Neural progenitor cell (in vitro differentiated cells): ENCODE measurements at regions not wholly inside any gene's neighbourhood (a gene's known extent, or its start where the extent isn't known, plus 50 kb on each side); places are given as distances from the start of the nearest gene placed in this dataset.

ENCODE experiments used
- DNase-seq: peaks from one replicate; pipeline ENCODE4 v3.0.0-alpha.2; 2016; ENCODE audit warnings: low spot score
- H2AFZ ChIP-seq: fragments of 200-600 bp; sonication (generic); replicated peaks from 2 replicates; pipeline ENCODE4 v1.6.1; 2016; ENCODE audit warnings: antibody characterized with exemption
- H3F3A ChIP-seq: fragments of 200-600 bp; sonication (generic); 2 replicates; pipeline ENCODE4 v1.6.1; 2016; ENCODE audit warnings: antibody characterized with exemption, low read depth
- H3K27ac ChIP-seq: fragments of 200-600 bp; sonication (generic); 2 replicates; pipeline ENCODE4 v1.5.1; 2016; ENCODE audit warnings: mild to moderate bottlenecking
- H3K27me3 ChIP-seq: fragments of 200-600 bp; sonication (generic); 2 replicates; pipeline ENCODE4 v1.6.1; 2016; ENCODE audit warnings: mild to moderate bottlenecking, moderate library complexity
- H3K36me3 ChIP-seq: fragments of 200-600 bp; sonication (generic); 2 replicates; pipeline ENCODE4 v1.5.1; 2016
- H3K4me1 ChIP-seq: fragments of 200-600 bp; sonication (generic); 2 replicates; pipeline ENCODE4 v1.6.1; 2016; ENCODE audit warnings: mixed run types
- H3K4me2 ChIP-seq: fragments of 200-600 bp; sonication (generic); 2 replicates; pipeline ENCODE4 v1.6.1; 2016
- H3K4me3 ChIP-seq: fragments of 200-600 bp; sonication (generic); 2 replicates; pipeline ENCODE4 v1.5.1; 2016
- H3K79me2 ChIP-seq: fragments of 200-600 bp; sonication (generic); 2 replicates; pipeline ENCODE4 v1.6.1; 2016; ENCODE audit warnings: low read depth
- H3K9ac ChIP-seq: fragments of 200-600 bp; sonication (generic); 2 replicates; pipeline ENCODE4 v1.6.1; 2016
- H3K9me3 ChIP-seq: fragments of 200-600 bp; sonication (generic); 2 replicates; pipeline ENCODE4 v1.5.1; 2016; ENCODE audit warnings: low read depth
- H4K20me1 ChIP-seq: fragments of 200-600 bp; sonication (generic); 2 replicates; pipeline ENCODE4 v1.6.1; 2016; ENCODE audit warnings: low read depth
- H3K27ac Mint-ChIP-seq: 3 replicates; pipeline ENCODE4 v1.8.0; 2021; ENCODE audit warnings: mixed read lengths
- H3K27me3 Mint-ChIP-seq: 2 replicates; pipeline ENCODE4 v1.8.0; 2022; ENCODE audit warnings: low read depth, mild to moderate bottlenecking, inconsistent platforms, moderate library complexity, mixed read lengths; ENCODE audit not compliant: insufficient read depth
- H3K36me3 Mint-ChIP-seq: 3 replicates; pipeline ENCODE4 v1.8.0; 2021; ENCODE audit warnings: mixed read lengths
- H3K4me1 Mint-ChIP-seq: 3 replicates; pipeline ENCODE4 v1.8.0; 2021; ENCODE audit warnings: mixed read lengths
- H3K4me3 Mint-ChIP-seq: 3 replicates; pipeline ENCODE4 v1.8.0; 2021; ENCODE audit warnings: mild to moderate bottlenecking, moderate library complexity, mixed read lengths
- H3K9me3 Mint-ChIP-seq: 3 replicates; pipeline ENCODE4 v1.8.0; 2020; ENCODE audit warnings: mixed read lengths
- EZH2 ChIP-seq: fragments of 200-600 bp; sonication (generic); IDR thresholded peaks from 2 replicates; pipeline ENCODE4 v1.6.1; 2017; ENCODE audit warnings: antibody characterized with exemption, mild to moderate bottlenecking, moderate library complexity
- EZH2phosphoT487 ChIP-seq: fragments of 200-600 bp; sonication (generic); IDR thresholded peaks from 2 replicates; pipeline ENCODE4 v1.6.1; 2017; ENCODE audit warnings: antibody characterized with exemption
- TF ChIP-seq, protein P1 (sequence below): fragments of 200-600 bp; sonication (generic); IDR thresholded peaks from 2 replicates; pipeline ENCODE4 v1.5.1; 2017; ENCODE audit warnings: antibody characterized with exemption, mild to moderate bottlenecking

DNA sequence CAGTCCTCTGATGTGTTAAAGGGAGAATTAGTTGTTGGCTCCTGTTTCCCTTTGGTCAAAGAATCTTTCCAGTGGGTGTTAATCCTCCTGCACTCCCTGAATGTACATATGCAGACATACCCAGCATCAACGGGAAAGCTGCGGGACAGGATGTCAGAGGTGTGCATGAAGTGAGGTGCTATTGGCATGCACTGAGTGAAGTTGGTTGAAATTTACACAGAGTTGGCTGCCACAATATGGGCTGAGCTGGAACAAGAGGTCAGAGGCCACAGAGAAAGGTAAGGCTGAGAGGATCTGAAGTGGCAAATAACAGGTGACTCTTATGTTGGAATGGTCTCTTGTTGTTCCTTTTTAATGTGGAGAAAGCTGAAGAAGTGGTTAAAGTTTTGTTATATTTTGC is 82.7 kb upstream of the AKIRIN2 start:
- TF ChIP-seq EZH2phosphoT487, result no peak
- no peak for TF ChIP-seq EZH2
- TF ChIP-seq, protein P1, sequence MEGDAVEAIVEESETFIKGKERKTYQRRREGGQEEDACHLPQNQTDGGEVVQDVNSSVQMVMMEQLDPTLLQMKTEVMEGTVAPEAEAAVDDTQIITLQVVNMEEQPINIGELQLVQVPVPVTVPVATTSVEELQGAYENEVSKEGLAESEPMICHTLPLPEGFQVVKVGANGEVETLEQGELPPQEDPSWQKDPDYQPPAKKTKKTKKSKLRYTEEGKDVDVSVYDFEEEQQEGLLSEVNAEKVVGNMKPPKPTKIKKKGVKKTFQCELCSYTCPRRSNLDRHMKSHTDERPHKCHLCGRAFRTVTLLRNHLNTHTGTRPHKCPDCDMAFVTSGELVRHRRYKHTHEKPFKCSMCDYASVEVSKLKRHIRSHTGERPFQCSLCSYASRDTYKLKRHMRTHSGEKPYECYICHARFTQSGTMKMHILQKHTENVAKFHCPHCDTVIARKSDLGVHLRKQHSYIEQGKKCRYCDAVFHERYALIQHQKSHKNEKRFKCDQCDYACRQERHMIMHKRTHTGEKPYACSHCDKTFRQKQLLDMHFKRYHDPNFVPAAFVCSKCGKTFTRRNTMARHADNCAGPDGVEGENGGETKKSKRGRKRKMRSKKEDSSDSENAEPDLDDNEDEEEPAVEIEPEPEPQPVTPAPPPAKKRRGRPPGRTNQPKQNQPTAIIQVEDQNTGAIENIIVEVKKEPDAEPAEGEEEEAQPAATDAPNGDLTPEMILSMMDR, result no peak
- peaks cover 20% of the 10 kb centered on the region for H3K4me1 Mint-ChIP-seq
- Histone ChIP-seq H3K4me2 (no peak overlapping the region), H4K20me1 (no peaks in the 10 kb centered on the region), H3K79me2 (no peaks in the 10 kb centered on the region), H3K9me3 (no peaks in the 10 kb centered on the region), H3K4me1 (peaks cover 14% of the 10 kb centered on the region), H3K9ac (no peak overlapping the region), H3K4me3 (no peak overlapping the region), H3K36me3 (no peaks in the 10 kb centered on the region), H2AFZ (no peak overlapping the region), H3K27ac (no peak overlapping the region), H3F3A (no peaks in the 10 kb centered on the region), H3K27me3 (no peaks in the 10 kb centered on the region)
- no peaks in the 10 kb centered on the region for H3K36me3 Mint-ChIP-seq
- H3K27ac Mint-ChIP-seq, result no peak overlapping the region
- H3K4me3 Mint-ChIP-seq, result no peak overlapping the region
- DNase-seq, result no peak
- H3K9me3 Mint-ChIP-seq, result peaks cover 5% of the 10 kb centered on the region
- peaks cover 2% of the 10 kb centered on the region for H3K27me3 Mint-ChIP-seq

DNA sequence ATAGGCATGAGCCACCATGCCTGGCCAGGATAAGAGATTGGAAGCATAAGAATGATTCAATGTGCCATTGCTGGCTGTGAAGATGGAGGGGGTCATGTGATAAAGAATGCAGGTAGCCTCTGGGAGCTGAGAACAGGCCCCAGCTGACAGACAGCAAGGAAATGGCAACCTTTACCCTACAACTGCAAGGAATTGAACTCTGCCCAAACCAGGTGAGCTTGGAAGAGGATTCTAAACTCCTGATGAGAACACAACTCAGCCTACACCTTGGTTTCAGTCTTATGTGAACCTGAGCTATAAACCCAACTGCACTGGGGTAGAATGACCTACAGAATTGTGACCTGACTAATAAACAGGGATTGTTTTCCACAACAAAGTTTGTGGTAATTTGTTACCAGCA is 82.0 kb upstream of the AKIRIN2 start:
- no peaks in the 10 kb centered on the region for H3K9me3 ChIP-seq
- Mint-ChIP-seq H3K27me3 (peaks cover 2% of the 10 kb centered on the region), H3K9me3 (peaks cover 5% of the 10 kb centered on the region), H3K4me3 (no peak overlapping the region), H3K36me3 (no peaks in the 10 kb centered on the region), H3K27ac (no peak overlapping the region), H3K4me1 (peaks cover 14% of the 10 kb centered on the region)
- H3K4me3 ChIP-seq, result no peak overlapping the region
- no peaks in the 10 kb centered on the region for H3F3A ChIP-seq
- H4K20me1 ChIP-seq, result no peaks in the 10 kb centered on the region
- H2AFZ ChIP-seq, result no peak overlapping the region
- no peak overlapping the region for H3K4me2 ChIP-seq
- DNase-seq, result no peak
- no peaks in the 10 kb centered on the region for H3K27me3 ChIP-seq
- TF ChIP-seq EZH2phosphoT487, result no peak
- H3K9ac ChIP-seq, result no peak overlapping the region
- H3K79me2 ChIP-seq, result no peaks in the 10 kb centered on the region
- peaks cover 7% of the 10 kb centered on the region for H3K4me1 ChIP-seq
- no peaks in the 10 kb centered on the region for H3K36me3 ChIP-seq
- no peak overlapping the region for H3K27ac ChIP-seq

DNA sequence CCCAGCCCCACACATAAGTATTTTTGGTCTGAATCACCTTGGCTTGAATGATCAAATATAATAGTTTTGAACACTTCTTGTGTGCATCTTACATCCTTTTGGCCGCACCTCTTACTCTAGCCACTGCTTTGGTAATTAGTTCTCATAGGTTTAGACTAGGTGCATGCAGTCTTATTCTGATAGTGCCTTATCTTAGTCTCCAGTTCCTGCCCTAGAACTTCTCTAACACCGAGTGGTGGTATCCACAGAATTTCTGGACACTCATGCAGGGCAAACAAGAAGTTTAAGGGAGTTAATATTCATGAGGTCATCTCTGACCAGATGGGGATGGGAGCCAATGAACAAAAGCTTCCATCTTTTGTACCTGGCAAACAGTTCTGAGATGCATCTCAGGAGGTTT is 77.5 kb upstream of the AKIRIN2 start:
- H4K20me1 ChIP-seq, result no peaks in the 10 kb centered on the region
- H3K27ac ChIP-seq, result no peak overlapping the region
- peaks cover 2% of the 10 kb centered on the region for H3K27me3 Mint-ChIP-seq
- no peaks in the 10 kb centered on the region for H3K79me2 ChIP-seq
- no peaks in the 10 kb centered on the region for H3K4me1 ChIP-seq
- peaks cover 2% of the 10 kb centered on the region for H3K9me3 Mint-ChIP-seq
- H3K9ac ChIP-seq, result no peak overlapping the region
- H3K36me3 ChIP-seq, result no peaks in the 10 kb centered on the region
- peaks cover 4% of the 10 kb centered on the region for H3K4me1 Mint-ChIP-seq
- H3K4me2 ChIP-seq, result no peak overlapping the region
- no peak overlapping the region for H3K4me3 Mint-ChIP-seq
- H2AFZ ChIP-seq, result no peak overlapping the region
- no peak overlapping the region for H3K4me3 ChIP-seq
- no peaks in the 10 kb centered on the region for H3K27me3 ChIP-seq
- no peaks in the 10 kb centered on the region for H3F3A ChIP-seq
- H3K9me3 ChIP-seq, result no peaks in the 10 kb centered on the region
- TF ChIP-seq EZH2, result no peak
- H3K36me3 Mint-ChIP-seq, result no peaks in the 10 kb centered on the region
- DNase-seq, result no peak
- H3K27ac Mint-ChIP-seq, result no peak overlapping the region

DNA sequence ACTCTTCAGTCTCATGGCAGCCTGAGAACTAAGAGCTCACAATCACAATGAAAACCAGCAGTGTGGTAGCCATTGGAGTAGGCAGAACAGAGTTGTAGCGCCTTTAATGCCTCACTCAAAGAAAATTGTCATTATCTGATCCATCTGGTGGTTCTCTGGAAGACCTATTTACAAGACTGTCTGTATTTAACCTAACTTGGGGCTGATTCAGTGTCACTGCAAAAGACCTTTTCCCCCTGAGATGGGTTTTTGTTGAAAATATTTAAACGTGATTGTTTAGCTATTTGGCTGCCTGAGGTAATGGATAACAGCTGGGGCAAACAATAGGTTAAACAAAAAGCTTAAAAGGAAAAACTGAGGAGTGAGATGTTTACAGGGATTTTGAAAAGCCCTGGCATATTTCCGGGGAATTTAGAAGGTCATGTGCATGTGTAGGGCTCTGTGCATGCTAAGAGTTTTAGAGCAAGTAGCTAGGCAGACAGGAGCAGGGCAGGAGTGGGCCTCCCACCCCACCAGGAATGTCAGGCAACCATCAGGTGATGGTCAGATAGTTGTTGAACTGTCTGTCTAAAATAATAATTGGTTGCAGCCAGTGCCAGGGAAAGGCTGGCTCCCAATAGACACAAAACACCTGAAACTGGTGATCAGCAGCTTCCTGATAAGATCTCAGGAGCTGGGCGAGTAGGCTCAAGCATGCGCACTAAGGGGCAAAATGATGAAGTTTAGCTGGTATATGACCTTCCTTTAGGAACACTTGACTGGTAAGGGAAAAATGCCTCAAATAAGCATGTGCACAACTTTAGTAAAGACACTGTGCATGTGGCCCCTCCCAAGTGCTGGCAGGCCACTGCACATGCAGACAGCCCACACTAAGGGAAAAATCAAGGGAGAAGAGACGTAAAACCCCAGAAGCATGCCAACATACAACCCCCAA is 70.8 kb upstream of the AKIRIN2 start:
- H3K27me3 ChIP-seq, result no peaks in the 10 kb centered on the region
- Mint-ChIP-seq H3K4me3 (no peak overlapping the region), H3K27ac (peak overlapping the region; percentile 67), H3K4me1 (peaks cover 16% of the 10 kb centered on the region), H3K9me3 (peaks cover 2% of the 10 kb centered on the region), H3K27me3 (no peaks in the 10 kb centered on the region), H3K36me3 (no peaks in the 10 kb centered on the region)
- no peaks in the 10 kb centered on the region for H3K79me2 ChIP-seq
- H3K36me3 ChIP-seq, result no peaks in the 10 kb centered on the region
- peak; percentile 43 for DNase-seq
- H4K20me1 ChIP-seq, result no peaks in the 10 kb centered on the region
- no peak overlapping the region for H3K9ac ChIP-seq
- H3K4me1 ChIP-seq, result peaks cover 11% of the 10 kb centered on the region
- H3K9me3 ChIP-seq, result no peaks in the 10 kb centered on the region
- no peaks in the 10 kb centered on the region for H3F3A ChIP-seq
- H3K4me2 ChIP-seq, result peak overlapping the region; percentile 16
- H3K4me3 ChIP-seq, result no peak overlapping the region
- TF ChIP-seq, protein P1, result no peak
- TF ChIP-seq EZH2 (no peak), EZH2phosphoT487 (no peak)
- no peak overlapping the region for H3K27ac ChIP-seq
- H2AFZ ChIP-seq, result peak overlapping the region; percentile 4
